ENCODE measurements at regions not wholly inside any gene's neighbourhood (a gene's known extent, or its start where the extent isn't known, plus 50 kb on each side); places are given as distances from the start of the nearest gene placed in this dataset.

- in situ Hi-C loops (cut with MboI; ENCODE audit: low pct_unique_long_range_greater_than_20kb, low sequenced_read_pairs), result no loop called here
- DNase-seq, result no peak
Measured at GRCh38 chr14:44053422-44053821, 453.7 kb downstream of the FSCB start.

GRCh38 chr14:44041700-44042099 lies 465.4 kb downstream of the FSCB start:
- in situ Hi-C loops (cut with MboI; ENCODE audit: low pct_unique_long_range_greater_than_20kb, low sequenced_read_pairs), result no loop called here
- DNase-seq, result no peak

- in situ Hi-C loops (cut with MboI; ENCODE audit: low pct_unique_long_range_greater_than_20kb, low sequenced_read_pairs), result no loop called here
- DNase-seq, result no peak
Measured at GRCh38 chr14:44040561-44040960, 466.5 kb downstream of the FSCB start.

- in situ Hi-C loops (cut with MboI; ENCODE audit: low pct_unique_long_range_greater_than_20kb, low sequenced_read_pairs), result no loop called here
- DNase-seq, result no peak
Measured at GRCh38 chr14:44036248-44036647, 470.8 kb downstream of the FSCB start.

- DNase-seq, result no peak
- in situ Hi-C loops (cut with MboI; ENCODE audit: low pct_unique_long_range_greater_than_20kb, low sequenced_read_pairs), result no loop called here
Measured at GRCh38 chr14:44035707-44036106, 471.4 kb downstream of the FSCB start.

- no peak for DNase-seq
- in situ Hi-C loops (cut with MboI; ENCODE audit: low pct_unique_long_range_greater_than_20kb, low sequenced_read_pairs), result no loop called here
Measured at GRCh38 chr14:44030831-44031383, 476.2 kb downstream of the FSCB start.

GRCh38 chr14:44029933-44030332 lies 477.1 kb downstream of the FSCB start:
- DNase-seq, result no peak
- in situ Hi-C loops (cut with MboI; ENCODE audit: low pct_unique_long_range_greater_than_20kb, low sequenced_read_pairs), result no loop called here

GRCh38 chr14:44027397-44027796 lies 479.7 kb downstream of the FSCB start:
- in situ Hi-C loops (cut with MboI; ENCODE audit: low pct_unique_long_range_greater_than_20kb, low sequenced_read_pairs), result no loop called here
- DNase-seq, result no peak

- in situ Hi-C loops (cut with MboI; ENCODE audit: low pct_unique_long_range_greater_than_20kb, low sequenced_read_pairs), result no loop called here
- no peak for DNase-seq
Measured at GRCh38 chr14:44010595-44010994, 496.5 kb downstream of the FSCB start.

- in situ Hi-C loops (cut with MboI; ENCODE audit: low pct_unique_long_range_greater_than_20kb, low sequenced_read_pairs), result no loop called here
- DNase-seq, result no peak
Measured at GRCh38 chr14:44010071-44010470, 497.0 kb downstream of the FSCB start.

- DNase-seq, result no peak
- in situ Hi-C loops (cut with MboI; ENCODE audit: low pct_unique_long_range_greater_than_20kb, low sequenced_read_pairs), result no loop called here
Measured at GRCh38 chr14:44009642-44010041, 497.4 kb downstream of the FSCB start.

GRCh38 chr14:43988989-43989388 lies 518.1 kb downstream of the FSCB start:
- no peak for DNase-seq
- in situ Hi-C loops (cut with MboI; ENCODE audit: low pct_unique_long_range_greater_than_20kb, low sequenced_read_pairs), result no loop called here

- in situ Hi-C loops (cut with MboI; ENCODE audit: low pct_unique_long_range_greater_than_20kb, low sequenced_read_pairs), result no loop called here
- DNase-seq, result no peak
Measured at GRCh38 chr14:43983721-43984120, 523.4 kb downstream of the FSCB start.

GRCh38 chr14:43981135-43981768 lies 525.8 kb downstream of the FSCB start:
- in situ Hi-C loops (cut with MboI; ENCODE audit: low pct_unique_long_range_greater_than_20kb, low sequenced_read_pairs), result no loop called here
- no peak for DNase-seq

- in situ Hi-C loops (cut with MboI; ENCODE audit: low pct_unique_long_range_greater_than_20kb, low sequenced_read_pairs), result no loop called here
- DNase-seq, result no peak
Measured at GRCh38 chr14:43956741-43957140, 550.3 kb downstream of the FSCB start.

- no peak for DNase-seq
- in situ Hi-C loops (cut with MboI; ENCODE audit: low pct_unique_long_range_greater_than_20kb, low sequenced_read_pairs), result no loop called here
Measured at GRCh38 chr14:43949400-43949799, 557.7 kb downstream of the FSCB start.

GRCh38 chr14:43939836-43940235 lies 567.2 kb downstream of the FSCB start:
- no peak for DNase-seq
- in situ Hi-C loops (cut with MboI; ENCODE audit: low pct_unique_long_range_greater_than_20kb, low sequenced_read_pairs), result no loop called here

GRCh38 chr14:43938588-43939281 lies 568.3 kb downstream of the FSCB start:
- in situ Hi-C loops (cut with MboI; ENCODE audit: low pct_unique_long_range_greater_than_20kb, low sequenced_read_pairs), result no loop called here

GRCh38 chr14:43937001-43937400 lies 570.1 kb downstream of the FSCB start:
- no peak for DNase-seq
- in situ Hi-C loops (cut with MboI; ENCODE audit: low pct_unique_long_range_greater_than_20kb, low sequenced_read_pairs), result no loop called here

More at GRCh38 chr14:43938588-43939281, 568.3 kb downstream of the FSCB start:
- DNase-seq, result no peak

GRCh38 chr14:43934102-43934501 lies 573.0 kb downstream of the FSCB start:
- DNase-seq, result no peak
- in situ Hi-C loops (cut with MboI; ENCODE audit: low pct_unique_long_range_greater_than_20kb, low sequenced_read_pairs), result no loop called here
